Kidney (tissue), 13 donors: ENCODE measurements at regions not wholly inside any gene's neighbourhood (a gene's known extent, or its start where the extent isn't known, plus 50 kb on each side); places are given as distances from the start of the nearest gene placed in this dataset.

Experiments
- DNase-seq, 5 donors: peaks; one replicate each; pipeline ENCODE4 v3.0.0-alpha.2; 2013 to 2020
- FAIRE-seq: peaks from 2 replicates; lab custom pipeline; 2012; peaks lifted over from hg19 to GRCh38; lab: Jason Lieb, UNC
- H3K27ac ChIP-seq, 2 donors: one replicate each; pipeline ENCODE4 v1.7.0; 2013; ENCODE audit warnings: low read depth in 2 of 2, low read length in 2 of 2, inconsistent platforms in 1 of 2
- H3K27me3 ChIP-seq: one replicate; pipeline ENCODE4 v1.7.1; 2013; ENCODE audit warnings: low read length, inconsistent platforms; ENCODE audit not compliant: control insufficient read depth, insufficient read depth
- H3K36me3 ChIP-seq, 3 donors: one replicate each; pipeline versions ENCODE4 v1.7.0 to v1.7.1; 2013; ENCODE audit warnings: low read length in 3 of 3, control low read depth in 1 of 3, inconsistent platforms in 1 of 3; ENCODE audit not compliant: insufficient read depth in 3 of 3, control insufficient read depth in 2 of 3
- H3K4me1 ChIP-seq, 3 donors: one replicate each; pipeline versions ENCODE4 v1.7.0 to v1.7.1; 2013; ENCODE audit warnings: low read length in 3 of 3, inconsistent platforms in 1 of 3, low read depth in 1 of 3; ENCODE audit not compliant: control insufficient read depth in 2 of 3, insufficient read depth in 2 of 3
- H3K4me3 ChIP-seq, 3 donors: one replicate each; pipeline versions ENCODE4 v1.7.0 to v1.8.1; 2013; ENCODE audit warnings: low read length in 3 of 3, control low read depth in 1 of 3, inconsistent platforms in 1 of 3
- H3K9ac ChIP-seq, 3 donors: one replicate each; pipeline versions ENCODE4 v1.7.0 to v1.7.1; 2013; ENCODE audit warnings: low read length in 3 of 3, control low read depth in 1 of 3, inconsistent platforms in 1 of 3
- H3K9me3 ChIP-seq, 3 donors: one replicate each; pipeline versions ENCODE4 v1.7.0 to v1.7.1; 2013; ENCODE audit warnings: low read length in 3 of 3, control low read depth in 1 of 3, inconsistent platforms in 1 of 3; ENCODE audit not compliant: control insufficient read depth in 2 of 3, insufficient read depth in 1 of 3
- CTCF ChIP-seq: IDR thresholded peaks from 3 replicates; pipeline ENCODE4 v1.5.1; 2012; ENCODE audit warnings: mild to moderate bottlenecking, moderate library complexity, borderline replicate concordance; ENCODE audit not compliant: insufficient read depth; ENCODE audit errors: extremely low read depth
- intact Hi-C: fragments of 100-400 bp; cut with DNase I; formaldehyde crosslinking; loops from one replicate; pipeline ENCODE4 v1.11.1; 2022
- donor health status: control.
- donor health status: control.
- donor health status: control.
- donor health status: control.
- donor health status: control.
- donor health status: DM: yes; HTN: yes; CAD: no.
- donor health status: Normal renal cell carcinoma (clear cell type).

DNA sequence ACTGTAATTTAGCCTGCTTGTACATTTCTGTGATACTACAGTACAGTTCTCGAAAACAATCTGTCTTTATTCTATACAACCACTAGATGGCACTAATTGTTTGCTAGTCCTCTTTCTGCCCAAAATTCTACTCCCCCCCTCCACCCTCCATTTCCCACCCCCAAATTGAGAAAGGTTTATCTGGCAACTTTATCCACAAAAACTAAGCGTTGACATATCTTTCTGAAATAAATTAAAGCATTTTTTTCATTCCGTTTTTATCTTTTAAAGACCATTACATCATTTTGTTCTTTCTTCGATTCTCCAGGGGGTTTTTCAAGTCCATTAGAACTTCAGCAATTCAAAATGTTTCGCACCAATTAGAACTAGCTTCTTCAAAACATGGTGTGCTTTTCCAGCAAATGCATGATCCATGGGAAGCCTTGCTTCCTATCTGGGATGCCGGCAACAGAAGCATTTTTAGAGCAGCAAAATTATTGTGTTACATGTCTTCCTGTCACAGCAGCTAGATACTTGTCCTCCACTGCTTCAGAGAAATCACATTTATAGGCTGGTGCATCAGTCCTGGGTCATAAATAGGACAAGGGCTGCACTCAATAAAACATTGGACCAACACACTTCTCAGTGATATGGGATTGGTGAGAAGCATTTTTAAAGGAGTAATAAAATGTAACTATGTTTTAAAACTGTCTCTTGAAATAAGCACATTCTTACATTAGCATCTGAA is 241.3 kb downstream of the PAX3 start:
- no peak for FAIRE-seq
- no peak overlapping the region for H3K27ac ChIP-seq
- H3K4me1 ChIP-seq, result no peaks in the 10 kb centered on the region
- H3K27me3 ChIP-seq, result peaks cover 23% of the 10 kb centered on the region
- H3K9me3 ChIP-seq, result no peaks in the 10 kb centered on the region
- intact Hi-C loops, result no loop called here
- DNase-seq, result peak in 2 of 5 donors; percentile 11 to 15
- H3K9ac ChIP-seq, result no peak overlapping the region
- peak; percentile 32 for TF ChIP-seq CTCF
- H3K4me3 ChIP-seq, result no peak overlapping the region
- no peaks in the 10 kb centered on the region for H3K36me3 ChIP-seq

DNA sequence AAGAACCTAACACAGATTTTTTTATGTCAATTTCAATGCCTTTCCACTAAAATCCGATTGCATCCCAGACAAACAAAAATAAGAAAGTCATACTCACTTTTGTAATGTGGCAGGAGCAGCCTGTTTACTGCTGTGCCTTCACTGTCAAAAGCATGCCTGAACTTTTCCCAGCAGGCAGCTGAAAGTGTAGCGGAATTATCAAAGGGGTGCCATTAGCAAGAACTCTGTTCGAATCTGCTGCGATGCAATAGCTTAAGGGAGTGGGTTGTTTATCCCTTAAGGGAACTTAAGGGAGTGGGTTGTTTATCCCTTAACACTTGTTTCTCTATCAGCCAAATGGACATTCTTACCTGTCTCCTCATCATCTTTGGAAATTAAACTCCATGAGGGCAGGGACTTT is 243.5 kb downstream of the PAX3 start:
- FAIRE-seq (no peak), DNase-seq (no peak)
- Histone ChIP-seq H3K36me3 (no peaks in the 10 kb centered on the region), H3K4me3 (no peak overlapping the region), H3K4me1 (no peaks in the 10 kb centered on the region), H3K27me3 (peaks cover 21% of the 10 kb centered on the region), H3K9me3 (no peaks in the 10 kb centered on the region), H3K27ac (no peak overlapping the region), H3K9ac (no peak overlapping the region)
- intact Hi-C loops, result no loop called here
- no peak for TF ChIP-seq CTCF

GRCh38 chr2:222054813-222055212 is 244.0 kb downstream of the PAX3 start:
- no peak for TF ChIP-seq CTCF
- intact Hi-C loops, result no loop called here
- no peaks in the 10 kb centered on the region for H3K4me1 ChIP-seq

More at GRCh38 chr2:222054813-222055212, 244.0 kb downstream of the PAX3 start:
- DNase-seq (no peak), FAIRE-seq (no peak)
- Histone ChIP-seq H3K4me3 (no peak overlapping the region), H3K9ac (no peak overlapping the region), H3K9me3 (no peaks in the 10 kb centered on the region), H3K36me3 (no peaks in the 10 kb centered on the region), H3K27me3 (peaks cover 18% of the 10 kb centered on the region), H3K27ac (no peak overlapping the region)
